WTC11 (cell line): ENCODE measurements at regions not wholly inside any gene's neighbourhood (a gene's known extent, or its start where the extent isn't known, plus 50 kb on each side); places are given as distances from the start of the nearest gene placed in this dataset.

Source experiments
- ATAC-seq: fragments of 200-7000 bp; cut with Tn5 transposase; 2 replicates; pipeline ENCODE4 v1.10.0; 2021; ENCODE audit warnings: mild to moderate bottlenecking, moderate library complexity
- CTCF ChIA-PET: fragments of 300-600 bp; sonication (Branson Sonifier 250); formaldehyde crosslinking; loops from one replicate; lab custom pipeline; 2021; ENCODE audit warnings: antibody characterized with exemption; lab: Charles Lee
- POLR2A ChIA-PET: fragments of 350-600 bp; sonication (Branson Sonifier 250); formaldehyde crosslinking; loops from one replicate; lab custom pipeline; 2021; ENCODE audit warnings: antibody characterized with exemption; lab: Charles Lee
- DNase-seq: peaks from one replicate; pipeline ENCODE4 v3.0.0; 2021; ENCODE audit warnings: low spot score
- H3K27ac Mint-ChIP-seq: 2 replicates; pipeline ENCODE4 v1.8.0; 2021; ENCODE audit warnings: mixed read lengths
- H3K27me3 Mint-ChIP-seq: 2 replicates; pipeline ENCODE4 v1.8.0; 2021; ENCODE audit warnings: low read depth, mild to moderate bottlenecking, moderate library complexity, mixed read lengths
- H3K36me3 Mint-ChIP-seq: 2 replicates; pipeline ENCODE4 v1.8.0; 2021; ENCODE audit warnings: mixed read lengths
- H3K4me1 Mint-ChIP-seq: 2 replicates; pipeline ENCODE4 v1.8.0; 2022; ENCODE audit warnings: mixed read lengths
- H3K4me3 Mint-ChIP-seq: 2 replicates; pipeline ENCODE4 v1.8.0; 2021; ENCODE audit warnings: mild to moderate bottlenecking, moderate library complexity, mixed read lengths
- H3K9me3 Mint-ChIP-seq: 2 replicates; pipeline ENCODE4 v1.8.0; 2021; ENCODE audit warnings: mixed read lengths
- ARID4B ChIP-seq: sonication (generic); formaldehyde crosslinking; IDR thresholded peaks from 2 replicates; pipeline ENCODE4 v1.8.0; 2023; ENCODE audit warnings: missing genetic modification reagents, mild to moderate bottlenecking, borderline replicate concordance
- CDX4 ChIP-seq: fragments of 250-450 bp; sonication (Bioruptor Pico); IDR thresholded peaks from 2 replicates; pipeline ENCODE4 v1.9.0; 2021; ENCODE audit warnings: moderate library complexity, mild to moderate bottlenecking, inconsistent platforms, borderline replicate concordance
- CREB1 ChIP-seq: sonication (generic); formaldehyde crosslinking; IDR thresholded peaks from 2 replicates; pipeline ENCODE4 v1.8.0; 2023; ENCODE audit warnings: mild to moderate bottlenecking, missing genetic modification reagents
- CREM ChIP-seq: sonication (generic); formaldehyde crosslinking; IDR thresholded peaks from 2 replicates; pipeline ENCODE4 v1.8.1; 2022; ENCODE audit warnings: mild to moderate bottlenecking, missing genetic modification reagents, moderate library complexity
- CTCF ChIP-seq: fragments of 200-600 bp; IDR thresholded peaks from 2 replicates; pipeline ENCODE4 v1.8.0; 2022; ENCODE audit warnings: antibody characterized with exemption
- ETV6 ChIP-seq: sonication (generic); formaldehyde crosslinking; IDR thresholded peaks from 2 replicates; pipeline ENCODE4 v1.8.1; 2022; ENCODE audit warnings: mild to moderate bottlenecking, missing genetic modification reagents
- FOXP1 ChIP-seq: sonication (generic); formaldehyde crosslinking; IDR thresholded peaks from 2 replicates; pipeline ENCODE4 v1.8.0; 2022; ENCODE audit warnings: missing genetic modification reagents, mild to moderate bottlenecking, moderate library complexity, borderline replicate concordance
- GRHL2 ChIP-seq: fragments of 250-450 bp; sonication (Bioruptor Pico); IDR thresholded peaks from 2 replicates; pipeline ENCODE4 v1.8.0; 2022; ENCODE audit warnings: mild to moderate bottlenecking, moderate library complexity; ENCODE audit not compliant: insufficient replicate concordance, severe bottlenecking
- JAZF1 ChIP-seq: fragments of 250-450 bp; sonication (Bioruptor Pico); IDR thresholded peaks from 2 replicates; pipeline ENCODE4 v1.9.0; 2021; ENCODE audit warnings: moderate library complexity, mild to moderate bottlenecking, inconsistent platforms
- MYBL2 ChIP-seq: sonication (generic); formaldehyde crosslinking; IDR thresholded peaks from 2 replicates; pipeline ENCODE4 v1.8.1; 2023; ENCODE audit warnings: mild to moderate bottlenecking, moderate library complexity, missing genetic modification reagents
- NFE2L1 ChIP-seq: sonication (generic); formaldehyde crosslinking; IDR thresholded peaks from 2 replicates; pipeline ENCODE4 v1.8.1; 2023; ENCODE audit warnings: missing genetic modification reagents
- NR1H2 ChIP-seq: sonication (generic); formaldehyde crosslinking; IDR thresholded peaks from 2 replicates; pipeline ENCODE4 v1.9.0; 2021; ENCODE audit warnings: mild to moderate bottlenecking, moderate library complexity, missing genetic modification reagents
- NR2C2 ChIP-seq: sonication (generic); formaldehyde crosslinking; IDR thresholded peaks from 2 replicates; pipeline ENCODE4 v1.8.0; 2022; ENCODE audit warnings: mild to moderate bottlenecking, missing genetic modification reagents
- OVOL2 ChIP-seq: fragments of 250-450 bp; sonication (Bioruptor Pico); IDR thresholded peaks from 2 replicates; pipeline ENCODE4 v1.9.0; 2021; ENCODE audit warnings: mild to moderate bottlenecking, borderline replicate concordance
- PREB ChIP-seq: sonication (generic); formaldehyde crosslinking; IDR thresholded peaks from 2 replicates; pipeline ENCODE4 v1.8.1; 2022; ENCODE audit warnings: mild to moderate bottlenecking, missing genetic modification reagents, moderate library complexity, borderline replicate concordance
- RELA ChIP-seq: sonication (generic); formaldehyde crosslinking; IDR thresholded peaks from 2 replicates; pipeline ENCODE4 v1.8.1; 2022; ENCODE audit warnings: missing genetic modification reagents, mild to moderate bottlenecking, borderline replicate concordance
- SP1 ChIP-seq: sonication (generic); formaldehyde crosslinking; conservative IDR thresholded peaks from 2 replicates; pipeline ENCODE4 v1.8.1; 2022; ENCODE audit warnings: missing genetic modification reagents
- TCF7 ChIP-seq: sonication (generic); formaldehyde crosslinking; IDR thresholded peaks from 2 replicates; pipeline ENCODE4 v1.8.0; 2022; ENCODE audit warnings: mild to moderate bottlenecking, low read depth, missing genetic modification reagents, moderate library complexity
- ZNF138 ChIP-seq: sonication (generic); formaldehyde crosslinking; conservative IDR thresholded peaks from 2 replicates; pipeline ENCODE4 v1.8.1; 2022; ENCODE audit warnings: mild to moderate bottlenecking, moderate library complexity, missing genetic modification reagents
- ZNF317 ChIP-seq: sonication (generic); formaldehyde crosslinking; IDR thresholded peaks from 2 replicates; pipeline ENCODE4 v1.8.1; 2023; ENCODE audit warnings: low read depth, mild to moderate bottlenecking, moderate library complexity, missing genetic modification reagents, borderline replicate concordance
- TF ChIP-seq, protein P1 (sequence below): sonication (generic); formaldehyde crosslinking; IDR thresholded peaks from 2 replicates; pipeline ENCODE4 v1.8.1; 2023; ENCODE audit warnings: mild to moderate bottlenecking, missing genetic modification reagents, moderate library complexity
- TF ChIP-seq, protein P2 (sequence below): sonication (generic); formaldehyde crosslinking; IDR thresholded peaks from 2 replicates; pipeline ENCODE4 v1.8.1; 2023; ENCODE audit warnings: mild to moderate bottlenecking, missing genetic modification reagents, moderate library complexity
- TF ChIP-seq, protein P3 (sequence below): sonication (generic); formaldehyde crosslinking; IDR thresholded peaks from 2 replicates; pipeline ENCODE4 v1.8.0; 2022; ENCODE audit warnings: mild to moderate bottlenecking, missing genetic modification reagents

GRCh38 chr2:20523073-20523798, 76.4 kb downstream of the RHOB start:
- POLR2A ChIA-PET, result no interaction called here
- no peaks in the 10 kb centered on the region for H3K36me3 Mint-ChIP-seq
- ATAC-seq (no peak), DNase-seq (no peak)
- H3K4me1 Mint-ChIP-seq, result peaks cover 7% of the 10 kb centered on the region
- CTCF ChIA-PET, result interaction anchor here (1.2 to 1.4 kb wide), 3 partner anchors 13 to 119 kb away, joined by 4 to 5 read pairs (median 4); no protein-coding TSS in a partner anchor
- H3K4me3 Mint-ChIP-seq, result no peak overlapping the region
- H3K27me3 Mint-ChIP-seq, result no peaks in the 10 kb centered on the region; the same call in 1 of the 2 replicates
- no peak for TF ChIP-seq CTCF
- no peak for TF ChIP-seq PREB (CRISPR knock-in tag)
- no peak for TF ChIP-seq TCF7 (CRISPR knock-in tag)
- TF ChIP-seq OVOL2 (CRISPR knock-in tag), result no peak
- no peak for TF ChIP-seq NR2C2
- TF ChIP-seq, protein P1, sequence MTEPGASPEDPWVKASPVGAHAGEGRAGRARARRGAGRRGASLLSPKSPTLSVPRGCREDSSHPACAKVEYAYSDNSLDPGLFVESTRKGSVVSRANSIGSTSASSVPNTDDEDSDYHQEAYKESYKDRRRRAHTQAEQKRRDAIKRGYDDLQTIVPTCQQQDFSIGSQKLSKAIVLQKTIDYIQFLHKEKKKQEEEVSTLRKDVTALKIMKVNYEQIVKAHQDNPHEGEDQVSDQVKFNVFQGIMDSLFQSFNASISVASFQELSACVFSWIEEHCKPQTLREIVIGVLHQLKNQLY (CRISPR knock-in tag), result no peak
- no peak for TF ChIP-seq MYBL2
- TF ChIP-seq ARID4B (CRISPR knock-in tag), result no peak
- TF ChIP-seq FOXP1, result no peak
- TF ChIP-seq, protein P2, sequence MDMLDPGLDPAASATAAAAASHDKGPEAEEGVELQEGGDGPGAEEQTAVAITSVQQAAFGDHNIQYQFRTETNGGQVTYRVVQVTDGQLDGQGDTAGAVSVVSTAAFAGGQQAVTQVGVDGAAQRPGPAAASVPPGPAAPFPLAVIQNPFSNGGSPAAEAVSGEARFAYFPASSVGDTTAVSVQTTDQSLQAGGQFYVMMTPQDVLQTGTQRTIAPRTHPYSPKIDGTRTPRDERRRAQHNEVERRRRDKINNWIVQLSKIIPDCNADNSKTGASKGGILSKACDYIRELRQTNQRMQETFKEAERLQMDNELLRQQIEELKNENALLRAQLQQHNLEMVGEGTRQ (CRISPR knock-in tag), result no peak
- no peak for TF ChIP-seq SP1 (CRISPR knock-in tag)
- no peak for TF ChIP-seq CREB1 (CRISPR knock-in tag)
- TF ChIP-seq CDX4 (CRISPR knock-in tag), result no peak
- H3K9me3 Mint-ChIP-seq, result peaks cover under 1% of the 10 kb centered on the region
- no peak overlapping the region for H3K27ac Mint-ChIP-seq

DNA sequence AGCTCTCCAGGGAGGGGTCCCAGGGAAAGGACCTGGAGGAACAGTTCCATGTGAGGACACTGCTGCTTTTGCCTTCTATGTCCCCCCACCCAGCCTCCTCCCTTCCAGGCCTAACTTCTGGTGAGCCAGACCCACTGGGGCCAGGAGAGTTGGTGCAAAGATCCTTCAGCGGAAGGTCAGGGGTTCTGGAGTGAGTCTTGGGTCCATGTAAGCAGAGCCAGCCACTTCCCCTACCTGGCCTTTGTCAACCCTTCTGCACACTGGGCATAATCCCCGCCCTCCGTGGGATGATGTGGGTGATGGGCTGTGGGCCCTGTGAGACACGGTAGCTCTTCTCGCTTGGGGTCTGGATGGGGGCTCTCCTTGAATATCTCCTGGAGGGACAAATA, 76.9 kb downstream of the RHOB start:
- ChIA-PET POLR2A (no interaction called here), CTCF (interaction anchor here (0.7 to 1.4 kb wide), 5 partner anchors 13 to 138 kb away, joined by 3 to 5 read pairs (median 4); no protein-coding TSS in a partner anchor)
- TF ChIP-seq RELA (CRISPR knock-in tag) (no peak), ZNF317 (CRISPR knock-in tag) (no peak), CREM (CRISPR knock-in tag) (no peak), JAZF1 (CRISPR knock-in tag) (no peak), ETV6 (no peak), ZNF138 (CRISPR knock-in tag) (no peak), GRHL2 (CRISPR knock-in tag) (no peak), CREB1 (CRISPR knock-in tag) (no peak), NFE2L1 (CRISPR knock-in tag) (no peak), NR1H2 (no peak)
- TF ChIP-seq, protein P3, sequence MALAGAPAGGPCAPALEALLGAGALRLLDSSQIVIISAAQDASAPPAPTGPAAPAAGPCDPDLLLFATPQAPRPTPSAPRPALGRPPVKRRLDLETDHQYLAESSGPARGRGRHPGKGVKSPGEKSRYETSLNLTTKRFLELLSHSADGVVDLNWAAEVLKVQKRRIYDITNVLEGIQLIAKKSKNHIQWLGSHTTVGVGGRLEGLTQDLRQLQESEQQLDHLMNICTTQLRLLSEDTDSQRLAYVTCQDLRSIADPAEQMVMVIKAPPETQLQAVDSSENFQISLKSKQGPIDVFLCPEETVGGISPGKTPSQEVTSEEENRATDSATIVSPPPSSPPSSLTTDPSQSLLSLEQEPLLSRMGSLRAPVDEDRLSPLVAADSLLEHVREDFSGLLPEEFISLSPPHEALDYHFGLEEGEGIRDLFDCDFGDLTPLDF (CRISPR knock-in tag), result no peak
- TF ChIP-seq, protein P2 (CRISPR knock-in tag), result no peak
- Mint-ChIP-seq H3K4me1 (peaks cover 7% of the 10 kb centered on the region), H3K36me3 (no peaks in the 10 kb centered on the region), H3K4me3 (no peak overlapping the region), H3K27me3 (no peaks in the 10 kb centered on the region; the same call in 1 of the 2 replicates), H3K27ac (no peak overlapping the region), H3K9me3 (no peaks in the 10 kb centered on the region)
- ATAC-seq (no peak), DNase-seq (no peak)
